ENCODE measurements at regions not wholly inside any gene's neighbourhood (a gene's known extent, or its start where the extent isn't known, plus 50 kb on each side); places are given as distances from the start of the nearest gene placed in this dataset.
"Not testable (repeated sequence)": the region's sequence is repeated elsewhere in the genome, so short reads cannot be mapped to it uniquely, and the experiment has no call there.

DNA sequence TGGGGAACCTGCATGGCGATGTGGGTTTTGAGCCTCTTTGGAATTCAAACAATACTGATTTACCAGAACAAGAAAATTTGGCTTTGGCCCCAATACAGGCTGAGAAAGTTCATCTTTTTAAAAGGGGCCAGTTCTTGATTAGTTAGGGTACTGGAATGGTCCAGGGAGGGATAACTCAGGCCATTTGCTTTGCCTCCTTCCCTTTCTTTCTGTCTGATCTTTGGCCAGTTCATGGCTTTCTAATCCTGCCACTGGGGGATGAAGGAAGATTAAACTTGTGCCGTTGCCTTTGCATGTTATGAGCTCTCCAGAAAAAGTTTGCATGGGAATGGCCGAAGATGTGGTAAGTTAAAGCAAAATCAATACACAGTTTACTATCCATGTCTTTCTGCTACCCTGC lies 78.4 kb downstream of the ADAMTS15 start:
- H3K4me3 ChIP-seq (ENCODE audit: low read length): no peak overlapping the region
- DNase-seq (ENCODE audit: low read depth, low spot score): no peak

DNA sequence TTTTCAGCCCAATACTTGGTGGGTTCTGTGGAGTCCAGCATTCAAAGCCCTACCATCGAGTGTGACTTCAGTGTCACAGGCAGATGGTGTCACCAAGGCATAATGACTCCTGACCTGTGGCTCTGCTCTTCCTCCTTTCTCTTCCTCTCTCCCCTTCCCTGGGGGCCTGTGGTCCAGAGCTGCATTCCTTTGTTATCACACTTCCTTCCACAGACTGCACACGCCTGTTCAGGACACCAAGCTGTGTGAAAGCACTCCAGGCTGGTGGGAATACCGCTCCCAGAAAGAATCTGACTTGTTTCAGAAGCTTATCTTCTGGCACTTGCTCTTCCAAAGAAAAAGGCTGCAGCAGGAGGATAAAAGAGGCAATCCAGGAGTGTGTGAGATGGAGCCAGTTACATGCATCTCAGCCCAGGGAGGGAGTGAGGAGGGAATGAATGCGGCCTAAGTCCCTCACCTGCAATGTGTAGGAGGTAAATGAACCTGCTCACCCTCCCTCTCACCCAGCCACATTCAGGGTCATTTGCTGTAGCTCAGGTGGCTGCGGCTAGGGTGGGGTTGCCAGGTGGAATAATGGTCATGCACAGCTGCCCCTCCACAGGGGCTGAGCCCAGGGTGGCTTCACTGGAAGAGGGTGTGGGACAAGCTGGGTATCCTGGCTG lies 79.3 kb downstream of the ADAMTS15 start:
- H3K4me3 ChIP-seq (ENCODE audit: low read length): no peak overlapping the region
- DNase-seq (ENCODE audit: low read depth, low spot score): no peak

DNA sequence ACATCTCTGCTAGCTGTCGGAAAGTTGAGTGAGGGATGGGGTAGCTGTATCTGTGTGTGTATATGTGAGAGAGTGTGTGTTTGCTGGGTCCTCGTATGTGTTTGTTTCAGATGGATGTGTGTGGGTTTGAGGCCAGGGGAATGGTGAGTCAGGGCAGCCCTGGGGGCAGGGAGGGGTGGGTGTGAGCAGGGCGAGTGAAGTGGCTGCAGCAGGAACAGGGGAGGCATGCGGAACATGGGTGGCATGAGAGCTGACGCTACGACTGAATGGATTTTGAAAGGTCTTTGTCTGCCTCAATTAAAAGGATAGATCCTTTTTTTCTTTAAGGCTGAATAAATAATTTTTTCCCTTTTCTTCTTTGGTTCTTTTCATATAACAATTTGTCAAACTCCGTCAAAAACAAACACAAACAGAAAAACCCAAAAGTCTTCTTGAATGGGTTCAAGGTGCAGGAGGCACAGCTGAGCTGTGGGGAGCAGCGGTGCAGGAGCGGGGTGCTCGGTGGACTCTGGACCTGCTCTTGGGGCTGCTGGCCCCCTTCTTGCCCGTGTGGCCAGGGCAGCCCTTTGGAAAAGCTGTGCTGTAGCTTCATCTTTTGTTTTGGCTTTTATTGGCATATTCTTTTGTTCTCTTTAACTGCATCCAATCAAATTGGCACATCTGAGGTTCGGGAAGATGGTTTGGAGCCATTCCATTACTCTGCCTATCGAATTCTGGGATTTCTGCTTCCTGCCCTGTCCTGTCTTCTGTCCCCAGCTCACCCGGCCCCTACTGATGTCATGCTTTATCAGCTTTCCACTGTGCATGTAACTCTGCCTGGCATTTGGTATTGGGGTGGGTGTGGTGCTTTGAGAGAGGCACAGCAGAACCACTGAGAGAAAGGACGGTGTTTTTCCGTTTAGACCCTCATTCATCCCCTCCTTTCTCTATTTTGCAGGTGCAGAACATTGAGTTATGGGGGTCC lies 80.1 kb downstream of the ADAMTS15 start:
- no peak overlapping the region for H3K4me3 ChIP-seq (ENCODE audit: low read length)
- no peak for DNase-seq (ENCODE audit: low read depth, low spot score)

DNA sequence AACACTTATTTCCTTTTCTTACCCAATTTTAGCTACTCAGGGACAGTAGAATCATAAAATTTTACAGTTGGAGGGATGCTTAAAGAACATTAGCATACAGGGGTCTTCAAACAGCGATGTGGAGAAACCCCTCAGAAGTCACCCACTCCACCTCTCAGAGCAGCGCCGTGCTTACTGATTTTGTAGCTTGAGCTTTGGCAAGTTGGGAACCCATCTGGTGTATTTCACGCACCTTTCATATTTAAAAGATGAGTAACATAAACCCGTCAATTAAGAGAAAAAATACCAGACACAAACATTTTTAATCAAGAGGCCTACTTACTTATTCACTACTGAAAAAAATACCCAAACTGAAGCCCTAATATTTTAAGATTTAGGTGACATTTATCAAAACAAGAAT lies 80.9 kb downstream of the ADAMTS15 start:
- DNase-seq (ENCODE audit: low read depth, low spot score): no peak
- no peak overlapping the region for H3K4me3 ChIP-seq (ENCODE audit: low read length)

DNA sequence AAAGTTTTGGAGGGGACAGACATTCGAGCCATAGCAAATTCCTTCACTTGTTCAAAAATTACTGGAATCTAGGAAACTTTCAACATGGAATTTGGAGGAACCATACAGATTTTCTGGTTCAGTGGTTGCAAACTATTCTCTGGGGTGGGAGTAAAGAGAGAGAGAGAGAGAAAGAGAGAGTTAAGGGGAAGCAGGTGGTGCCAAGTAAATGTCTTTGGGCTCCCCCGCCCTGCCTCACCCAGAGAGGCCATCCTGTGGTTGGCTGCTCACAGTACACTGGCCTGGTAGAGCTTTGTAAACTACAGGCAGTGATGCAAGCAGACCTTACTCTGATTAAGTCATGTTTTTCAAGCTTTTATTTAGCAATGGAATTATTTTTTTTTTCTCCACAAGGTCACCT lies 82.6 kb downstream of the ADAMTS15 start:
- no peak overlapping the region for H3K4me3 ChIP-seq (ENCODE audit: low read length)
- DNase-seq (ENCODE audit: low read depth, low spot score): no peak

DNA sequence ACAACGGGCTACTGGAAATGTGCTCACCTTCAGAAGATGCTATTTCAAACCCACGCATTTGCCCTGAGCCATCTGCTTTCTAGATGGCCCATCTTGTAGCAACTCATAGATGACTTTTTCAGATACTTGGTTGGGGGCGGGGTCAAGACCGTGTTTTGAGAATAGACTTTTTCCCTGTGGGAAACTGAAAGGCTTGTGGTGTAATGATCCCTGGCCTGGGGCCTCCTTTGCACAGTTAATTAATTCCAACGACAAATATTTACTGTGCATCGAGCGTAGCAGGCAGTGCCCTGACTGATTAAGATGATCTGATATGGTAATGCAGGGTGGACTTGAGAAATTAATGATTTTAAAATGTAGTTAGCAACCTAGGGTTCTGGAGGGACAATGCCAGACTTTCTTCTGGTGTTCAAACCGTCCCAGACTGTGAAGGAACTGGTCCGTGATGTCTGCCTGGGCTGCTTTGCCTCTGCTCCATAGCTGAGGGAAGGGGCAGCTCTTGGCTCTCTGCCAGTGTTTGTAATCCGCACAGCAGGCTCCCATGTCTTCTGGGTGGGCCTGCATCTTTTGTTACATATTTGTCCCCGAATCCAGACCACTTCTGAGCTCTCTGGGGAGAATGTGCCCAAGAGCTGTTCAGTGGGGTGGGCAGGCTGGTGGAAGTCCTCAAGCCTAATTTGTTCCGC lies 84.8 kb downstream of the ADAMTS15 start:
- no peak for DNase-seq (ENCODE audit: low read depth, low spot score)
- no peak overlapping the region for H3K4me3 ChIP-seq (ENCODE audit: low read length)

DNA sequence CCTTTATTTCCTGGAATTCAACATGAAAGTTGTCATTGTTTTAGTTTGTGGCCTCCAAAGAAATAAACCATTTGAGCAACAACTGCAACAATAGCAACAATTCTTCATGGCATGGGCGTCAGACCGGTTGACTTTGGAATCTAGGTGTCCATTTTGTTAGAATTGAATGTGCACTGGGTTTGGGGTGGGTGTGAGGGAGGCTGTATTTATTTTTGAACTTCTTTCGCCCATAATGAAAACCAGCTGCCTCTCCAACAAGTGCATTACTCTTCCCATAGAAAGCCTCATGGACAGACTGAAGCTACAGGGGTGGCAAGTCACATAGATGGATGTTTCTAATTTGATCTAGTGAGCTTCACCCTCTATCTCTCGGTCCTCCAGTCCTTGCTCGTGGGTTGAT lies 85.4 kb downstream of the ADAMTS15 start:
- H3K4me3 ChIP-seq (ENCODE audit: low read length): no peak overlapping the region
- no peak for DNase-seq (ENCODE audit: low read depth, low spot score)

DNA sequence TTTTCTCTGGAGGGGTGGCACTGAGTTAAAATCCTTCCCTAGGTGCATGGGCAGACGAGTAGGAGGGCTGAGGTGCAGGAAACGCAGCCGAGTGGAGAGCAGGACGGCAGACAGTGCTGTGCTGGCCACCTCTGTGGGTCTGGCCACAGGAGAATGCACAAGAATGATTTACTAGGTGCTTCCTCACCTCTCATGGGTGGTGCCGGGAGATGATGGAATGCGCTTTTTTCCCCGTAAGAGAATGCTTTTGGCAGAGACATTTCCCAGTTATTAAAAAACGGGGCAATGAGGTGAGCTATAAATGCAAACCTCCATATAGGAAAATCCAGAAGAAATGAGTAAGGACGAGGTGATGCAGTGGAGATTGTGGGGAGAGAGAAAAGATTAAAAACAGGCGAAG lies 86.1 kb downstream of the ADAMTS15 start:
- DNase-seq (ENCODE audit: low read depth, low spot score): no peak
- H3K4me3 ChIP-seq (ENCODE audit: low read length): no peak overlapping the region

DNA sequence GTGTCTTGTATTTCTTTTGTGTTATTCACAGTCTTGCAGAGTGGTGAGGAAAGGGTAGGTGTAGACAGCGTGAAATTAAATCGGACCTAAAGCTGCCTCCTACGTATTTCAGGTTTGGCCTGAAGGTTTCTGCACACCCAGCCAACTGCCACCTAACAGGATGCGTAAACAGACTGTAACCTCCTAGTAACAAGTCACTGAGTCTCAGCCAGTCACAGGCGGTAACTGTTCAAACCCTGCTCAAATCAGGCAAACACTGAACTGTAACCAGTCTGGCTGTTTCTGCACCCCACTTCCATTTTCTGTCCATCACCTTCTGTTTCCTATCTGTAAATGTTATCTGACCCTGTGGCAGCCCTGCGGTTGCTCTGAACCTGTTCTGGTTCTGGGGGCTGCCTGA lies 87.1 kb downstream of the ADAMTS15 start:
- DNase-seq (ENCODE audit: low read depth, low spot score): no peak
- no peak overlapping the region for H3K4me3 ChIP-seq (ENCODE audit: low read length)

DNA sequence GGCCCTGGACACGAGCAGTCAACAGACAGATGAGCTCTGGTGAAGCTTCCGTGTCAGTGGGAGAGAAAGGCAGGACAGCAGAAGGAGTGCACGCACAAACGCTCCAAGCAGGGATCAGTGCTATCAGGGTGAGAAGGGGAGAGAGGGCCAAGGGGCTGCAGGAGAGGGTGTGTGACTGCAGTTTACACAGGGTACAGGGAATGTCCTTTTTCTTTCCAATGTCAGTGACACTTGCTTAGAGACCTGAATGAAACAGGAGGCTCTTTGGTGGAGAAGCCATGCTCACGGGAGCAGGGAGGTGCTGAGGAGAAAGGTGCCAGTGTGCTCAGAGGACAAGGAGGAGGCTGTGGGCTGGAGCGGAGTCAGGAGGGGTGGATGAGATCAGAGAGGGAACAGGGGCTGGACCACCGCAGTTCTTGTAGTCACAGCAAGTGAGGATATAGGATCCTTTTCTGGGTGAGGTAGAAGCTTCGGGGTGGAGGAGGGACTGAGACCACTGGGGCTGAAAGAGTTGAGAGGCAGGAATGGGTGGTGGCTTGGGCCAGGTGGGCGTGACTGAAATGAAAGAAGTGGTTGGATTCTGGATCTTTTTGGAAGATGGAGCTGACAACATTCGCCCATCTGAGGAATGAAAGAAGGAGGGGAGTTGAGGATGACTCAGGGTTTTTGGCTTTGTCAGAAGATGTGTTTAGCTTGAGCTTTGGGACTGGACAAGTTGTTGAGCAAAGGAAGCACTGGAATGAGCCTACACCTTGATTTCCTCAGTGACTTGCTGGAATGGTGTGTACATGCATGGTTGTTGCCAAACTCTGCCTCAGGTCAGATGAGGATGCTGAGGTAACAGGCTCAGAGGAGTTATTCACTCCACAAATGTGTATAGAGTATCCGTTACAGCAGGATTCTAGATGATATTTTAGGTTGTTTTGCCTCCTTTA lies 87.9 kb downstream of the ADAMTS15 start:
- no peak for DNase-seq (ENCODE audit: low read depth, low spot score)
- no peak overlapping the region for H3K4me3 ChIP-seq (ENCODE audit: low read length)

DNA sequence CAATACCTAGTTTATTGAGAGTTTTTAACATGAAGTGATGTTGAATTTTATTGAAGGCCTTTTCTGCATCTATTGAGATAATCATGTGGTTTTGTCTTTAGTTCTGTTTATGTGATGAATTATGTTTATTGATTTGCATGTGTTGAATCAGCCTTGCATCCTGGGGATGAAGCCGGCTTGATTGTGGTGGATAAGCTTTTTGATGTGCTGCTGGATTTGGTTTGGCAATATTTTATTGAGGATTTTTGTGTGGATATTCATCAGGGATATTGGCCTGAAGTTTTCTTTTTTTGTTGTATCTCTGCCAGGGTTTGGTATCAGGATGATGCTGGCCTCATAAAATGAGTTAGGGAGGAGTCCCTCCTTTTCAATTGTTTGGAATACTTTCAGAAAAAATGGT lies 91.2 kb downstream of the ADAMTS15 start:
- H3K4me3 ChIP-seq (ENCODE audit: low read length); DNase-seq (ENCODE audit: low read depth, low spot score): not testable (repeated sequence)

DNA sequence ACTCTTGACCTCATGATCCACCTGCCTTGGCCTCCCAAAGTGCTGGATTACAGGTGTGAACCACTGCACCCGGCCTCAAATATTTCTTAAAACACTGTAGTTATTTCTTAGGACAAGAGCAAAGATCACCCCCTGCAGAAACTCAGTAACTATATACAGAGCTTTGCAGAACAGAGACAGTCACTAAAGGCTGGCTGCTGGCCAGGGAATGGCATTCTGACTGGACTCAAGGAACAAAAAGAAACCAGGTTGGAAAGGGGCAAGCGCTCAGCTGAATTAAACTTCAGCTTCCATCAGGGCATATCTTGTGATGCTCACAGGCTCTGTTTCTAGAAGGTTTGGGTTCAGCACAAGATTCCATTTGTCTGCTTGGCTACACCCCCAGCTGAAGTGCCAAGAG lies 95.8 kb downstream of the ADAMTS15 start:
- DNase-seq (ENCODE audit: low read depth, low spot score): no peak

DNA sequence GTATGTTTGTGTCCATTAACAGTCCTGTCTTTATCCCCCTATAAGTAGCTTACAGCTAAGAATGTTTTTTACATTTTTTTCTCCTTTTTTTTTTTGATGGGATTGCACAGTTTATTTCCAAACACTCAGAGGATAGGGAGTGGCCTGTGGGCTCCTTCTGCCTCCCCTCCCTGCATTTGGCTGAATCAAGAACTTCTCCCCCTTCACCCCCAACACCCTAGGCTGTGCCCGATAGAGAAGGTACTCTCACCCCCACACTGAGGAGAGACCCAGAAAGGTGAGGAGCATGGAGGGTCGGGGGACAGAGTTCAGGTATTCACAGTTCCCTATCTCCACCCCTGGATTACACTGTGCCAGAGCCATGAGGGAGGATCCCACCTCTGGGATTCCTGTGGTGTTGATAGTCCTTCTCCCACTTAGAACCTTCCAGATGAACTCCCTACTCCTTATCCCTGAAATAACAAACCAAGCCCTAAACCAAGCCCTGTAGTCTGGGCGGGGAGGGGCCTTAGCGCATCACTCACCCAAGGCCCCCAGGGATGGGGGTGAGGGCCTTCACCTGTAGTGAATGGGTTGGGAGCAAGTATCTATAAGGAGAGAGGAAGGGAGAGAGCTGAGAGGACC lies 97.1 kb downstream of the ADAMTS15 start:
- DNase-seq (ENCODE audit: low read depth, low spot score): no peak
- H3K4me3 ChIP-seq (ENCODE audit: low read length): no peak overlapping the region

More for the DNA sequence above, 95.8 kb downstream of the ADAMTS15 start:
- H3K4me3 ChIP-seq (ENCODE audit: low read length): no peak overlapping the region

DNA sequence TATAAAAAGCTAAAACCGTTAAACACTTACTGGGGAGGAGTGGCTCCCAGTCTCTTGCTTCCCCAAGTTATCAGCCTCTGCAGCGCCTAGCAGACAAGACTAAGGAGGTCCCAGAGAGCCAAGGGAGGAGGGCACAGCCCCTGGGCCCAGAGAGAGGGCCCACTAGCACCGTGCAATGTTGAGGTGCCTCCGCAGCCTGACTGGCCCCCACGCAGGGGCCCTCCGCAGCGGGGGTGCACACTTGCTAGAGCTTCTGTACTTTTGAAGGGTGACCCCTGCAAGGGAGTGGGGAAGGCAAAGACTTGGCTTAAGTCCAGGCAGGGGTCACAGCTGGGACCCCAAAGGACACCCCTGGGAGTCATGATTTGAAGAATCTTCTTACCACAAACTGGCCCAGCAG lies 98.0 kb downstream of the ADAMTS15 start:
- H3K4me3 ChIP-seq (ENCODE audit: low read length): no peak overlapping the region
- DNase-seq (ENCODE audit: low read depth, low spot score): no peak

DNA sequence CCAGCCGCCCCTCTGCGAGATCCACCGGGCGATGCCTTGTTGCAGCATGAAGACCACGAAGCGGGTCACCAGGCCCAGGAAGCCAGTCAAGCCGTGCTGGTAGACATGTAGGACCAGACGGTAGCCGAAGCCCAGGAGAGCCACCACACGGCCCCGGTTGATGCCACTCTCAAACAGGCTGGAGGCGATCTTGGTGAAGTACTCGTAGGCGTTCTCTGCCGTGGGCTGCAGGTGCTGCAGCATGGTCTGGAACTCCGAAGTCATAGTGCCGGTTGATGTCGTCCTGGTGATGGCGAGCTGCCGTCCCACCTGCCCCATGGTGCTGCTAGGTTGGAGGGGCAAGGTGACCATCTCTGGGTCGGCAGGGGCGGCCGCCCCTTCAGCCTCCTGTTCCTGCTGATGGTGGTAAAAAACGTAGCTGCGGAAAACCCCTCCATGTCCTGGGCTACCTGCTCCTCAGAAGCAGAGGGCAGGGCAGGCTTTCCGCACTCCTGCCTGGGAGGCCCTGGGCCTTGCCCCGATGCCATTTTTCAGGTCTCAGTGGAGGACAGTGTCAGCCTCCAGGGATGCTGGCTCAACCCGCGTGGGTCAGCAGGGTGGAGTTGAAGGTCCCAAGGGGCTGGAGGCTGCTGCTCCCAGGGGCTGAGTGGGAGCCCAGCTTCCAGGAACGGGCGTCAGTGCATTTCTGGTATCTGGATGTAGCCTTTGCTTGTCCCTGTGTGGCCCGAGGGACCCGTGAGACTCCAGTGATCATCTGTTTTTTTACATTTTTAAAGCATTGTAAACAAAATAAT lies 98.7 kb downstream of the ADAMTS15 start:
- no peak overlapping the region for H3K4me3 ChIP-seq (ENCODE audit: low read length)
- DNase-seq (ENCODE audit: low read depth, low spot score): no peak

DNA sequence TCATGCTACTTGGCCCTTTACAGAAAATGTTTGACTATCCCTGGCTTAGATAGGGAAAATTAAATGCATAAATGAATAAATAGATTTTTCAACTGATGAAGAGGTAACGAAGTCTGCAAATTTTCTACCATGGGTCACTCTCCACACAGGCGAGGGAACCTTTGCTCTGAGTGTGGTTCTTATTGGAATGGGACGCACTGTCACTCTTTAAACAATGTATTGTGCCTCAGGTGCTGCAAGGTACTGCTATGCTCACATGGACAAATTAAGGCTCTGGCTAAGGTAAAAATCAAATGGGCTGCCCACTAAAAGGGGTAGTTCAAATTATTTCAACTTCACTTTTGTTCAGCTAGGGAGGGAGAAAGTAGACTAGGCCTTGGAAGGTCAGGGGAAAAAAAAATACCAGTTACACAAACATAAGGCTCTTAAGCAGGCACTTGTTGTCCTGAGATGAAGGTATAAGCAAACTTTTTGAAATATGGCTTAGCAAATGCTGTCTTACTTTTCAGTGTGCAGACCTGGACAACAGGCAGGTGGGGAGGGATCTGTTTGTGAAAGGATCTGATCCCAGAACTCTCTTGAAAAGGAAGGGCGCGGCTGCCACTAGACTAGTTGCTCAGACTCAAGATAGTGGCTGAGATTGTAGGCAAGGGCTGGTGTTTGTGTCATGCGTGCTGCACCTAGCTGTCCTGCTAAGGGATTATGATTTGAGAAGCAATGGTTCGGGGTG lies 99.5 kb downstream of the ADAMTS15 start:
- no peak for DNase-seq (ENCODE audit: low read depth, low spot score)
- no peak overlapping the region for H3K4me3 ChIP-seq (ENCODE audit: low read length)

DNA sequence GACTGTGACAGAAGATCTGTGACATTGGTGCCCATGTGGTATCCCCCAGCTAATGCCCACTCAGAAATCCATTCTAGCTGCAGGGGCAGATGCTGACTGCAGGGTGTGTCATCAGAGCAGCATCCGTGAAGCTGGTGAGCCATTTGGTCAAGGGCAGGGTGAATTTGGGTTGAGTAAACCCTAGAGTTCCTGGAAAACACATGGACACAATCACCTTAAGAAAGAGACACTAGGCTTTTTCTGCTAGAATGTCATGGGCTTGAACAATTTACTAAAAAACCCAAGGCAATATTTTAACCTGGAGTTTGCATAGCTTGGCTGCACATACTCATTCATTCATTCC lies 100.0 kb downstream of the ADAMTS15 start:
- no peak overlapping the region for H3K4me3 ChIP-seq (ENCODE audit: low read length)

More for the DNA sequence above, 100.0 kb downstream of the ADAMTS15 start:
- DNase-seq (ENCODE audit: low read depth, low spot score): no peak
